KMS-11 (cell line): ENCODE measurements at regions not wholly inside any gene's neighbourhood (a gene's known extent, or its start where the extent isn't known, plus 50 kb on each side); places are given as distances from the start of the nearest gene placed in this dataset.

Experiments
- H2AFZ ChIP-seq: fragments of 200-600 bp; sonication (generic); 2 replicates; pipeline ENCODE4 v1.6.1; 2016; ENCODE audit warnings: antibody characterized with exemption, mixed run types, low read depth
- H3K27ac ChIP-seq: fragments of 200-600 bp; sonication (generic); 2 replicates; pipeline ENCODE4 v1.6.1; 2016; ENCODE audit warnings: mild to moderate bottlenecking, mixed run types
- H3K27me3 ChIP-seq: fragments of 200-600 bp; sonication (generic); 2 replicates; pipeline ENCODE4 v1.6.1; 2017; ENCODE audit warnings: mild to moderate bottlenecking, low read depth, mixed run types, moderate library complexity; ENCODE audit not compliant: insufficient read depth
- H3K36me3 ChIP-seq: fragments of 200-600 bp; sonication (generic); 2 replicates; pipeline ENCODE4 v1.6.1; 2017; ENCODE audit warnings: mild to moderate bottlenecking, mixed run types; ENCODE audit not compliant: insufficient read depth
- H3K4me1 ChIP-seq: fragments of 200-600 bp; sonication (generic); 2 replicates; pipeline ENCODE4 v1.6.1; 2016; ENCODE audit warnings: mild to moderate bottlenecking, low read depth, mixed run types; ENCODE audit not compliant: poor library complexity, severe bottlenecking
- H3K4me2 ChIP-seq: fragments of 200-600 bp; sonication (generic); 2 replicates; pipeline ENCODE4 v1.7.0; 2016; ENCODE audit warnings: mild to moderate bottlenecking, mixed run types
- H3K4me3 ChIP-seq: fragments of 200-600 bp; sonication (generic); IDR thresholded peaks from 2 replicates; pipeline ENCODE4 v1.6.1; 2017; ENCODE audit warnings: low read depth, low read length, mixed read lengths; ENCODE audit not compliant: insufficient read depth
- H3K79me2 ChIP-seq: fragments of 200-600 bp; sonication (generic); 2 replicates; pipeline ENCODE4 v1.6.1; 2016; ENCODE audit warnings: low read depth, mixed run types; ENCODE audit not compliant: insufficient read depth
- H3K9ac ChIP-seq: fragments of 200-600 bp; sonication (generic); 2 replicates; pipeline ENCODE4 v1.6.1; 2016; ENCODE audit warnings: mild to moderate bottlenecking, mixed run types
- H4K20me1 ChIP-seq: fragments of 200-600 bp; sonication (generic); 2 replicates; pipeline ENCODE4 v1.6.1; 2016; ENCODE audit warnings: mild to moderate bottlenecking, mixed run types; ENCODE audit not compliant: insufficient read depth
- TF ChIP-seq, protein P1 (sequence below): fragments of 200-600 bp; sonication (generic); conservative IDR thresholded peaks from 2 replicates; pipeline ENCODE4 v1.6.1; 2017; ENCODE audit warnings: low read depth, mild to moderate bottlenecking, antibody characterized with exemption, low read length, moderate library complexity, mixed read lengths

DNA sequence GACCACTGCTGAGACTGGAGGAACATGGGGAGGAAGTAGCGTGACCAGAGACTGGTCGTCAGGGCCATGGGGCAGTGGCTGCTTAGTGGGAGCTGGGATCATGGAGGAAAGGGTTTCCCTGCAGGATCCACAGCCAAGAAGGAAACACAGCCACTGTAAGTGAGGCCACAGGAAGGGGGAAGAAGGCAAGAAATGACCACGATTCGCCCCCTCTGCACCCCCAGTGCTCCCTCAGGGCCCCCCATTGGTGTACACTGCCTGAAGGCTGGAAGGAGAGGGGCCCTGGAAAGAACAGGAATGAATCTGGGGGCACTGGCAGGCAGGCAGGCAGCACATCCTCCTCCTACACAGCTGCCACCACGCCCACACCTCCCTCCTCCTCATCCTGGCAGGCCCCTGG, 62.5 kb upstream of the RMDN2 start:
- no peaks in the 10 kb centered on the region for H3K36me3 ChIP-seq
- no peak overlapping the region for H3K4me2 ChIP-seq
- no peak overlapping the region for H3K4me3 ChIP-seq
- no peak overlapping the region for H3K9ac ChIP-seq
- H3K27ac ChIP-seq: no peak overlapping the region
- no peaks in the 10 kb centered on the region for H4K20me1 ChIP-seq
- no peak overlapping the region for H2AFZ ChIP-seq
- no peaks in the 10 kb centered on the region for H3K4me1 ChIP-seq
- H3K79me2 ChIP-seq: no peaks in the 10 kb centered on the region
- no peaks in the 10 kb centered on the region for H3K27me3 ChIP-seq
- TF ChIP-seq, protein P1, sequence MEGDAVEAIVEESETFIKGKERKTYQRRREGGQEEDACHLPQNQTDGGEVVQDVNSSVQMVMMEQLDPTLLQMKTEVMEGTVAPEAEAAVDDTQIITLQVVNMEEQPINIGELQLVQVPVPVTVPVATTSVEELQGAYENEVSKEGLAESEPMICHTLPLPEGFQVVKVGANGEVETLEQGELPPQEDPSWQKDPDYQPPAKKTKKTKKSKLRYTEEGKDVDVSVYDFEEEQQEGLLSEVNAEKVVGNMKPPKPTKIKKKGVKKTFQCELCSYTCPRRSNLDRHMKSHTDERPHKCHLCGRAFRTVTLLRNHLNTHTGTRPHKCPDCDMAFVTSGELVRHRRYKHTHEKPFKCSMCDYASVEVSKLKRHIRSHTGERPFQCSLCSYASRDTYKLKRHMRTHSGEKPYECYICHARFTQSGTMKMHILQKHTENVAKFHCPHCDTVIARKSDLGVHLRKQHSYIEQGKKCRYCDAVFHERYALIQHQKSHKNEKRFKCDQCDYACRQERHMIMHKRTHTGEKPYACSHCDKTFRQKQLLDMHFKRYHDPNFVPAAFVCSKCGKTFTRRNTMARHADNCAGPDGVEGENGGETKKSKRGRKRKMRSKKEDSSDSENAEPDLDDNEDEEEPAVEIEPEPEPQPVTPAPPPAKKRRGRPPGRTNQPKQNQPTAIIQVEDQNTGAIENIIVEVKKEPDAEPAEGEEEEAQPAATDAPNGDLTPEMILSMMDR: no peak

DNA sequence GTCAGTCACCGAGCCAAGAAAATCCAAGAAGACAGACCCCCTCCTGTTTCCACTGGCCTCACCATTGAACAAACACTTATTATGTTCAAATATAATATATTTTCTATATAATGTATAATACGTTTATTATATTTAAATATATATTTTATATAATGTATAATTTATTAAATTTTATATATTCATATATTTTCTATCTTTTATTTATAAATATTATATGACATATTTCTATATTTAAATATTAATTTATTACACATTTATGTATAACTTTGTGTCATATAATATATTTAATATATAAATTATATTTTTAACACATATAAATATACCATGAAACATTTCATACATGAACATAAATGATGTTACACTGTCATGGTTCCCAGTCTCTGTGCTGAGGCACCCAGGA, 60.9 kb upstream of the RMDN2 start:
- Histone ChIP-seq H4K20me1 (no peaks in the 10 kb centered on the region), H3K36me3 (no peaks in the 10 kb centered on the region), H3K9ac (no peak overlapping the region), H3K27me3 (no peaks in the 10 kb centered on the region), H3K4me2 (no peak overlapping the region), H3K4me1 (no peaks in the 10 kb centered on the region), H3K79me2 (no peaks in the 10 kb centered on the region), H3K4me3 (no peak overlapping the region), H3K27ac (no peak overlapping the region), H2AFZ (no peak overlapping the region)
- TF ChIP-seq, protein P1: no peak

DNA sequence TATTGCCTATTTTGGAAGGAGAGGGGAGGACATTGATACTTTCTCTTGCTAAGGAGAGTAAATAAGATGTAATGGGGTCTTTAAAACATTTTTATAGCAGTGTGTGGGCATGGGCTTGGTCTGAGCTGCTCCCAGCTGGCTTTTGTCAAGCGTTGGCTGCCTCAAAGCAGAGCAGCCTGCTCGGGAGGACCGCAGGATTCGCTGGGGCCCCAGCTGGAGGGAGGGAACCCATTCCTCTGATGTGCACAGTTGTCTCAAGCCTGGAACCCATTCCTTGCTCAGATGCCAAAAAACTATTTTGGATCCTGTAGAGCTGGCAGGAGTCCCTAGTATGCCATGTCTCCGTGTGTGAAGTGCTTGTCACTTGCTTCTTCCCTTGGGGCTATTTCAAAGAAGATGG, 59.4 kb upstream of the RMDN2 start:
- Histone ChIP-seq H3K79me2 (no peaks in the 10 kb centered on the region), H3K9ac (no peak overlapping the region), H4K20me1 (no peaks in the 10 kb centered on the region), H3K4me1 (no peaks in the 10 kb centered on the region), H3K27ac (no peak overlapping the region), H3K4me2 (no peak overlapping the region), H2AFZ (no peak overlapping the region), H3K36me3 (no peaks in the 10 kb centered on the region), H3K27me3 (no peaks in the 10 kb centered on the region), H3K4me3 (no peak overlapping the region)
- TF ChIP-seq, protein P1: no peak

DNA sequence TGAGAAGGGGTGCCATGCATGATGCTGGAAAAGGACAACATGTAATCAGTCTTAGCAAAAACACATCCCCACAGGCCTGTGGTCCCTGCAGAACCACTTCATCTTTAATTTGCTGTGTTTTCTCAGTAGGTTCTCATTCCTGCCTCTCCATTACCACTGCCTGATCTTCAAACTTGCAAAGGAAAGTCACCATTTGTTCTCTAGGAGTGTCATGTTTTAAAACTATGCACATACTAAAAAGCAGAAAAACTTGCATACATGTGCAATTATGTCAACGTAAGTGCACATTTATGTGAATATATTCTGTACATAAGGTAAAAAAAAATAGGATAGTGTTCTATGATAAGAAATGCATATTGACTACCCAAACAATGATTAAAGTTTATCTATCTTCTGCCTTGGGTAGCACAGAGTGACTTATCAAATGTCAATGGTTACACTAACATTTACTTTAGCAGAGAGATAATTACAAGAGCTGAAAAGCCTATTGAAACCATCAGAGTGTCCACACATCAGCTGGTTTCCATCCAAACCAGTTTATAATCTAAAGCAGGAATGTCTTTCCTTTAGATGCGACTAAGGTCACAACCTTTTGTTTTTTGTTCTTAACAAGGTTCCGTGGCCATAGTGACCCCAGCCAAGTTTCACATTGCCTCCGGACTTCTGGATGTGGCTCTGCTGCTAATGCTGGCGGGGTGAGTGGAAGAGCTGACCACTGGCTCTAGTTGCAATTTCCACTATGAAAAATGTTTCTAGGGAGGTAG, 58.7 kb upstream of the RMDN2 start:
- no peak overlapping the region for H2AFZ ChIP-seq
- H3K9ac ChIP-seq: no peak overlapping the region
- TF ChIP-seq, protein P1: no peak
- H3K79me2 ChIP-seq: no peaks in the 10 kb centered on the region
- H3K36me3 ChIP-seq: no peaks in the 10 kb centered on the region
- no peak overlapping the region for H3K4me3 ChIP-seq
- no peak overlapping the region for H3K4me2 ChIP-seq
- H3K27ac ChIP-seq: no peak overlapping the region
- no peaks in the 10 kb centered on the region for H3K27me3 ChIP-seq
- no peaks in the 10 kb centered on the region for H4K20me1 ChIP-seq
- peaks cover 1% of the 10 kb centered on the region for H3K4me1 ChIP-seq
